ENCODE measurements at regions not wholly inside any gene's neighbourhood (a gene's known extent, or its start where the extent isn't known, plus 50 kb on each side); places are given as distances from the start of the nearest gene placed in this dataset.

- no peak for TF ChIP-seq CTCF (IDR thresholded peaks at IDR 0.05; ENCODE audit: low read depth, low read length)
- Histone ChIP-seq H3K27me3 (ENCODE audit: insufficient read depth, low read depth, severe bottlenecking) (no peaks in the 10 kb centered on the region), H3K4me3 (ENCODE audit: low read depth, low read length) (no peak overlapping the region), H3K9me3 (ENCODE audit: severe bottlenecking) (no peaks in the 10 kb centered on the region), H3K27ac (no peak overlapping the region), H3K36me3 (no peaks in the 10 kb centered on the region)
- no peak for DNase-seq
These were observed 681.2 kb downstream of the SQOR start for GRCh38 chr15:46316024-46316423.

- H3K27me3 ChIP-seq (ENCODE audit: insufficient read depth, low read depth, severe bottlenecking): no peaks in the 10 kb centered on the region
These were observed 682.2 kb downstream of the SQOR start for GRCh38 chr15:46317029-46317428.

GRCh38 chr15:46322753-46323152 lies 687.9 kb downstream of the SQOR start:
- Histone ChIP-seq H3K36me3 (no peaks in the 10 kb centered on the region), H3K27me3 (ENCODE audit: insufficient read depth, low read depth, severe bottlenecking) (no peaks in the 10 kb centered on the region), H3K27ac (no peak overlapping the region), H3K9me3 (ENCODE audit: severe bottlenecking) (no peaks in the 10 kb centered on the region), H3K4me3 (ENCODE audit: low read depth, low read length) (no peak overlapping the region)
- TF ChIP-seq CTCF (IDR thresholded peaks at IDR 0.05; ENCODE audit: low read depth, low read length): no peak
- DNase-seq: no peak

More at GRCh38 chr15:46317029-46317428, 682.2 kb downstream of the SQOR start:
- Histone ChIP-seq H3K27ac (no peak overlapping the region), H3K4me3 (ENCODE audit: low read depth, low read length) (no peak overlapping the region), H3K9me3 (ENCODE audit: severe bottlenecking) (no peaks in the 10 kb centered on the region), H3K36me3 (no peaks in the 10 kb centered on the region)
- DNase-seq: no peak
- no peak for TF ChIP-seq CTCF (IDR thresholded peaks at IDR 0.05; ENCODE audit: low read depth, low read length)

GRCh38 chr15:46326173-46326572 lies 691.3 kb downstream of the SQOR start:
- no peak for DNase-seq
- Histone ChIP-seq H3K27me3 (ENCODE audit: insufficient read depth, low read depth, severe bottlenecking) (no peaks in the 10 kb centered on the region), H3K9me3 (ENCODE audit: severe bottlenecking) (no peaks in the 10 kb centered on the region), H3K36me3 (no peaks in the 10 kb centered on the region), H3K27ac (no peak overlapping the region), H3K4me3 (ENCODE audit: low read depth, low read length) (no peak overlapping the region)
- TF ChIP-seq CTCF (IDR thresholded peaks at IDR 0.05; ENCODE audit: low read depth, low read length): no peak

- H3K9me3 ChIP-seq (ENCODE audit: severe bottlenecking): no peaks in the 10 kb centered on the region
- no peaks in the 10 kb centered on the region for H3K27me3 ChIP-seq (ENCODE audit: insufficient read depth, low read depth, severe bottlenecking)
- H3K36me3 ChIP-seq: no peaks in the 10 kb centered on the region
- no peak for DNase-seq
- H3K27ac ChIP-seq: no peak overlapping the region
- TF ChIP-seq CTCF (IDR thresholded peaks at IDR 0.05; ENCODE audit: low read depth, low read length): no peak
- H3K4me3 ChIP-seq (ENCODE audit: low read depth, low read length): no peak overlapping the region
These were observed 694.0 kb downstream of the SQOR start for GRCh38 chr15:46328821-46329220.

- Histone ChIP-seq H3K9me3 (ENCODE audit: severe bottlenecking) (no peaks in the 10 kb centered on the region), H3K27me3 (ENCODE audit: insufficient read depth, low read depth, severe bottlenecking) (no peaks in the 10 kb centered on the region), H3K27ac (no peak overlapping the region), H3K36me3 (no peaks in the 10 kb centered on the region), H3K4me3 (ENCODE audit: low read depth, low read length) (no peak overlapping the region)
- DNase-seq: no peak
- TF ChIP-seq CTCF (IDR thresholded peaks at IDR 0.05; ENCODE audit: low read depth, low read length): no peak
These were observed 695.0 kb downstream of the SQOR start for GRCh38 chr15:46329876-46330275.

All from WERI-Rb-1 (cell line).